Esophagus squamous epithelium (tissue), 5 donors: ENCODE measurements at regions not wholly inside any gene's neighbourhood (a gene's known extent, or its start where the extent isn't known, plus 50 kb on each side); places are given as distances from the start of the nearest gene placed in this dataset.
"Not testable (repeated sequence)": the region's sequence is repeated elsewhere in the genome, so short reads cannot be mapped to it uniquely, and the experiment has no call there.

Experiments used
- DNase-seq: peaks from one replicate; lab custom pipeline; 2025; lab: John Stamatoyannopoulos, UW
- H3K27ac ChIP-seq, 4 donors: fragments of 200-600 bp; sonication (generic); one replicate each; pipeline ENCODE4 v1.5.1; 2016 to 2019; ENCODE audit warnings: mild to moderate bottlenecking in 1 of 4
- H3K27me3 ChIP-seq, 4 donors: fragments of 200-600 bp; sonication (generic); 1 replicate in 3 of 4; 2 replicates in 1 of 4; pipeline versions ENCODE4 v1.5.1 to v1.6.0; 2017 to 2021; ENCODE audit warnings: antibody characterized with exemption in 1 of 4
- H3K36me3 ChIP-seq, 3 donors: fragments of 200-600 bp; sonication (generic); one replicate each; pipeline ENCODE4 v1.5.1; 2016 to 2019
- H3K4me1 ChIP-seq, 3 donors: fragments of 200-600 bp; sonication (generic); one replicate each; pipeline ENCODE4 v1.5.1; 2017 to 2019
- H3K4me3 ChIP-seq, 4 donors: fragments of 200-600 bp; sonication (generic); 1 replicate in 3 of 4; 2 replicates in 1 of 4; pipeline ENCODE4 v1.5.1; 2016 to 2019; ENCODE audit warnings: mild to moderate bottlenecking in 2 of 4, moderate library complexity in 1 of 4
- H3K9me3 ChIP-seq, 3 donors: fragments of 200-600 bp; sonication (generic); one replicate each; pipeline ENCODE4 v1.5.1; 2016 to 2019
- POLR2A ChIP-seq, 4 donors: fragments of 450-650 bp; IDR thresholded peaks; one replicate each; pipeline ENCODE4 v1.6.1; 2017; ENCODE audit warnings: antibody characterized with exemption in 4 of 4, mild to moderate bottlenecking in 4 of 4, moderate library complexity in 3 of 4
- WGBS, 2 donors: methylation state at CpG; one replicate each; pipeline ENCODE4 v1.1.5; 2018; 5-methylcytosine and 5-hydroxymethylcytosine counted together
- intact Hi-C: fragments of 100-400 bp; cut with DNase I; formaldehyde crosslinking; loops from one replicate; pipeline ENCODE4 v1.15.0; 2022
- TF ChIP-seq, protein P1 (sequence below), 6 experiments: fragments of 450-650 bp in 4 of 6; fragments of 200-600 bp in 2 of 6; sonication (generic) in 2 of 6; IDR thresholded peaks; one replicate each; pipeline ENCODE4 v1.5.1; 2016 to 2019; ENCODE audit warnings: antibody characterized with exemption in 6 of 6, mild to moderate bottlenecking in 4 of 6, moderate library complexity in 4 of 6
- donor health status: DM: yes; HTN: yes; CAD: no.

DNA sequence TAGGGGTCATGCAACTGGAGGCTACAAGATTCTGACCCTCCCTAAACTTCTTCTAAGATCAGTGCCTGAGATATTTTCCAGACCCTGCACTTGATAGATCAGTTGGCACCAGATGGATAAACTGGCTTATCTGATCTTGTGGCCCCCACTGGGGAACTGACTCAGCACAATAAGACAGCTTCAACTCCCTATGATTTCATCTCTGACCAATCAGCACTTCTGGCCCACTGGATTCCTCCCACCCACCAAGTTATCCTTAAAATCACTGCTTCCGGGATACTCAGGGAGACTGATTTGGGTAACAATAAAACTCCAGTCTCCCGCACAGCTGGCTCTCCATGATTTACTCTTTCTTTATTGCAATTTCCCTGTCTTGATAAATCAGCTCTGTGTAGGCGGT, 2180.4 kb upstream of the WWC1 start:
- intact Hi-C loops: no loop called here
- Histone ChIP-seq H3K4me1 (no peaks in the 10 kb centered on the region), H3K4me3 (no peak overlapping the region), H3K36me3 (no peaks in the 10 kb centered on the region), H3K9me3 (no peaks in the 10 kb centered on the region), H3K27me3 (no peaks in the 10 kb centered on the region), H3K27ac (no peak overlapping the region)
- TF ChIP-seq, protein P1, sequence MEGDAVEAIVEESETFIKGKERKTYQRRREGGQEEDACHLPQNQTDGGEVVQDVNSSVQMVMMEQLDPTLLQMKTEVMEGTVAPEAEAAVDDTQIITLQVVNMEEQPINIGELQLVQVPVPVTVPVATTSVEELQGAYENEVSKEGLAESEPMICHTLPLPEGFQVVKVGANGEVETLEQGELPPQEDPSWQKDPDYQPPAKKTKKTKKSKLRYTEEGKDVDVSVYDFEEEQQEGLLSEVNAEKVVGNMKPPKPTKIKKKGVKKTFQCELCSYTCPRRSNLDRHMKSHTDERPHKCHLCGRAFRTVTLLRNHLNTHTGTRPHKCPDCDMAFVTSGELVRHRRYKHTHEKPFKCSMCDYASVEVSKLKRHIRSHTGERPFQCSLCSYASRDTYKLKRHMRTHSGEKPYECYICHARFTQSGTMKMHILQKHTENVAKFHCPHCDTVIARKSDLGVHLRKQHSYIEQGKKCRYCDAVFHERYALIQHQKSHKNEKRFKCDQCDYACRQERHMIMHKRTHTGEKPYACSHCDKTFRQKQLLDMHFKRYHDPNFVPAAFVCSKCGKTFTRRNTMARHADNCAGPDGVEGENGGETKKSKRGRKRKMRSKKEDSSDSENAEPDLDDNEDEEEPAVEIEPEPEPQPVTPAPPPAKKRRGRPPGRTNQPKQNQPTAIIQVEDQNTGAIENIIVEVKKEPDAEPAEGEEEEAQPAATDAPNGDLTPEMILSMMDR (IDR thresholded peaks at IDR 0.05): no peak
- no peak for TF ChIP-seq POLR2A (IDR thresholded peaks at IDR 0.05)
- DNase-seq: no peak
- 83 to 92% methylated on average over 3 of the region's 3 CpGs for WGBS, 2 donors

DNA sequence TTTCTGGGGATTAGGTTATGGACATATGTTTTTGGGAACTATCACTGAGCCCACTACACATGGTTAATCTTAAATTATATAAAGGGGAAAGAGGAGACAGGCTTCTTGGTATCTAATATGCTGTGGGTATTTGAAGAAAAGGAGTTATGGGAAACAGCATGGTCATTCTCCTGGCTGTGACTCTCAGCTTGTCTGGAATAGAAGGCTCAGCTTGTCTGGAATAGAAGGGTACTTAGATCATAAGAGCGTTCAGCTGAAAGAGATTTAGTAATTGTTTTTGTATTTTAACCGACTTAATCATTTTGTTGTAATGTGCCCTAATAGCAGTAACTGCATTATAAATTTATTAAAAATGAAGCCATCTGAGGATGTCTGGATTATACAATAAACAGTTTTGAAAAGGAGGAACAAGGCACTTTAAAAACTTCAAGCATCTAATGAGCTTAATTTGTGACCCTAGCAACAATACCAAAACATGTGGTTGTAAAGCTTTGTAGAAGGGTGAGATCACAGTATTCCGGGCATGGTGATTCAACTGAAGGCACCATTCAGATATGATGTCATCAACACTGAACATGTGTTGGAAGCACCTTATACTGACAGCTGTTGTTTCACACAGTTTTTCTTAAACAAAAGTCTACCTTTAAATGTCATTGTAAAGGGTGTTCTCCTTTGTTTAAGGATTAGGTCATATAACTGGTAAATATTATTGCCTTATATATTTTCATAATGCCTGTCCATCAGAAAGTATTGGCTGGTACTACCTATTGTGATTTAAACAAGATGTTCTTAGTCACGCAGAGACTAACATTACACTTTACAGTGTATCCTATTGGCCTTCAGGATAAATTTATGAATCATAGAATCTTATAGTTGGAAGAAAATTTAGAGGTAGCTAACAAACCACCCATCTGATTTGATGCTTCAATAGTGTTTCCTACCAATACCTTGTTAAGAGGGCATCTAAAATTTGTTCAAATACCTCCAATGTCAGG, 2174.1 kb upstream of the WWC1 start:
- DNase-seq: no peak
- Histone ChIP-seq H3K4me1 (no peaks in the 10 kb centered on the region), H3K27me3 (no peaks in the 10 kb centered on the region), H3K4me3 (no peak overlapping the region), H3K36me3 (no peaks in the 10 kb centered on the region), H3K27ac (no peak overlapping the region), H3K9me3 (no peaks in the 10 kb centered on the region)
- whole genome bisulfite sequencing, 2 donors: 61 to 67% methylated on average over 4 of the region's 4 CpGs
- TF ChIP-seq POLR2A (IDR thresholded peaks at IDR 0.05): no peak
- TF ChIP-seq, protein P1 (IDR thresholded peaks at IDR 0.05): no peak
- intact Hi-C loops: no loop called here

DNA sequence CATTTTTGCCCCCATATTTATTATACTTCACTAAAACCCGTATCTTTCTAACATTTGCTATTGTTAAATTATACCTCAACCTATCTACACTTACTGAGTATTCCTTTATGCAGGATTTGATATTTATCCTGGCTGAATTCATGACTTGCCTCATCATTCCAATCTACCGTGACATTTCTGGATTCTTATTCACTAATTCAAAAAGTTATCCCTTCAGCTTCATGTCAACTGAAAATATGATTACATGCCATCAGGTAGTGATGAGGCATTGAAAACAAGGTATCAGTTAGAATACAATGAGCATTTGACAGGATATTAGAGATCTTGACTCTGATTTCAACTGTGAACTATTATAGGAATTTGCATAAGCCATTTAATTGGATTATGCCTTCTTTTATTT, 2171.9 kb upstream of the WWC1 start:
- no peak for DNase-seq
- H3K4me1 ChIP-seq: no peaks in the 10 kb centered on the region
- intact Hi-C loops: no loop called here
- H3K9me3 ChIP-seq: no peaks in the 10 kb centered on the region
- no peaks in the 10 kb centered on the region for H3K36me3 ChIP-seq
- TF ChIP-seq, protein P1 (IDR thresholded peaks at IDR 0.05): no peak
- no peak for TF ChIP-seq POLR2A (IDR thresholded peaks at IDR 0.05)
- H3K4me3 ChIP-seq: no peak overlapping the region
- 66% methylated on average over 2 of the region's 2 CpGs for WGBS, 2 donors
- no peak overlapping the region for H3K27ac ChIP-seq
- H3K27me3 ChIP-seq: no peaks in the 10 kb centered on the region

DNA sequence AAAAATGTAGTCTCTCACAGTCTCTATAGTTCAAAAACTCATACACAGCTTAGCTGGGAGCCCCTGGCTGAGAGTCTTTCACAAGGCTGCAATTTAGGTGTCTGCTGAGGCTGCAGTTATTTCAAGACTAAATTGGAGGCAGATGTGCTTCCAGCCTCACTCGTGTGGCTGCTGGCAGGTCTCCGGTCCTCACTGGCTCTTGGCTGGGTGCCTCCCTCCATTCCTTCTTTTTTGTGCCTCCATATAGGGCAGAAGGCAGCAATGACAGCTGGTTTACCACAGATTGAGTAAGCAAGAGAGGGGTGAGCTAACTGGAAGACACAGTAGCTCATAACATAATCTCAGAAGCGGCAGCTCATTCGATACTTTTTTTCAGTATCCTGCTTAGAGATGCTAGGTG, 2167.7 kb upstream of the WWC1 start:
- intact Hi-C loops: no loop called here
- Histone ChIP-seq H3K27ac (no peak overlapping the region), H3K4me1 (no peaks in the 10 kb centered on the region), H3K36me3 (no peaks in the 10 kb centered on the region), H3K9me3 (no peaks in the 10 kb centered on the region), H3K4me3 (no peak overlapping the region), H3K27me3 (no peaks in the 10 kb centered on the region)
- DNase-seq: no peak
- 58 to 72% methylated on average over 4 of the region's 4 CpGs for WGBS, 2 donors
- TF ChIP-seq, protein P1 (IDR thresholded peaks at IDR 0.05): no peak
- no peak for TF ChIP-seq POLR2A (IDR thresholded peaks at IDR 0.05)

DNA sequence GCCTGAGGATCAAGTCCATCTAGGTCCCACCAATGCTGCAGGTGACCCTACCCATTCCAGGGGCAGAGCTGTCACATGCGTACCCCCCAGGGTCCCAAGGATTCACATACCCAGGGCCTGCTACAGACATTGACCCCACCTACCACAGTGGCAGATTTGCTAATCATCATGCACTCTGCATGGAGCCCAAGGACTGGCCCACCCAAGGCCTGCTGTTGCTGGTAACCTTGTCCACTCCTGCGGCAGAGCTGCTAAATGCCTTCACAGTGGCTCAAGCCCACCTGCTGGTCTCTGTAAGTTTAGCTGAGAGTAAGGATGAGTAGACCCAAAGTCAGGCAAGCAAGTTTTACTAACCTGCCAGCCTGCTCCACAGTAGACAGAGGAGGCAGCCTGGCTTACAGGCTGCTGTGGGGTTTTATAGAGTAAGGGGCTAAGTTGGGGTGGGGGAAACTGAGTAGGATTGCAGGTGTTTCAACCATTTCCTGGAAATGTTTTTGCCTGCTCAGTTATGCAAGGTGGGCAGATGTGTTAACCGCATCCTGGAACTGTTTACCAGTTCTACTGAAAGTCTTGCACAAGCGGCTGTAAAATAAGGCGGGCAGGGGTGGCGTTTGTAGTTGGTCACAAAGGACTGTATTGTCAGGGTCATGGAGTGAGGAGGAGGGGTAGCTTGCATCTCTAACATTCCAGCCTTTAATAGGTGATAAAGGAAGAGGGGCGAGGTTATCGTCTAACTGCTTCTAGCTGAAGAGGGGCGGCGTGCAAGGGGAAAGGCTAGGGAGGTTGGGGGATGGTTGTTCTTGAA, 2163.5 kb upstream of the WWC1 start:
- H3K36me3 ChIP-seq: no peaks in the 10 kb centered on the region
- DNase-seq: no peak
- intact Hi-C loops: no loop called here
- no peaks in the 10 kb centered on the region for H3K4me1 ChIP-seq
- H3K4me3 ChIP-seq: no peak overlapping the region
- H3K9me3 ChIP-seq: peaks cover 0 to 4% (median 4%) of the 10 kb centered on the region in 3 donors
- no peak for TF ChIP-seq POLR2A (IDR thresholded peaks at IDR 0.05)
- TF ChIP-seq, protein P1 (IDR thresholded peaks at IDR 0.05): no peak
- no peaks in the 10 kb centered on the region for H3K27me3 ChIP-seq
- H3K27ac ChIP-seq: no peak overlapping the region
- 76 to 86% methylated on average over 8 to 10 of the region's 10 CpGs for WGBS, 2 donors

DNA sequence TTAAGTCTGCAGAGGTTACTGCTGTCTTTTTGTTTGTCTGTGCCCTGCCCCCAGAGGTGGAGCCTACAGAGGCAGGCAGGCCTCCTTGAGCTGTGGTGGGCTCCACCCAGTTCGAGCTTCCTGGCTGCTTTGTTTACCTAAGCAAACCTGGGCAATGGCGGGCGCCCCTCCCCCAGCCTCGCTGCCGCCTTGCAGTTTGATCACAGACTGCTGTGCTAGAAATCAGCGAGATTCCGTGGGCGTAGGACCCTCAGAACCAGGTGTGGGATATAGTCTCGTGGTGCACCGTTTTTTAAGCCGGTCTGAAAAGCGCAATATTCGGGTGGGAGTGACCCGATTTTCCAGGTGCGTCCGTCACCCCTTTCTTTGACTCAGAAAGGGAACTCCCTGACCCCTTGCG, 2146.3 kb upstream of the WWC1 start:
- H3K4me1 ChIP-seq, H3K27me3 ChIP-seq, H3K4me3 ChIP-seq, DNase-seq, H3K36me3 ChIP-seq, intact Hi-C loops, H3K27ac ChIP-seq: not testable (repeated sequence)
- H3K9me3 ChIP-seq: peaks cover 0 to 11% (median 0%) of the 10 kb centered on the region in 3 donors
- WGBS, 2 donors: 95% methylated on average over 12 of the region's 17 CpGs; no CpG with 5 or more reads in 1 of the 2 donors
